IPS DF 6.9 (cell line): ENCODE measurements at regions not wholly inside any gene's neighbourhood (a gene's known extent, or its start where the extent isn't known, plus 50 kb on each side); places are given as distances from the start of the nearest gene placed in this dataset.
"Not testable (repeated sequence)": the region's sequence is repeated elsewhere in the genome, so short reads cannot be mapped to it uniquely, and the experiment has no call there.

Experiments used
- DNase-seq: peaks from one replicate; pipeline ENCODE4 v3.0.0-alpha.2; 2013; ENCODE audit warnings: low read depth, low spot score
- H3K27ac ChIP-seq: one replicate; pipeline ENCODE4 v1.5.1; 2013; ENCODE audit warnings: low read length, control low read depth
- H3K27me3 ChIP-seq: 2 replicates; pipeline ENCODE4 v1.6.1; 2013; ENCODE audit warnings: mild to moderate bottlenecking, low read length; ENCODE audit not compliant: control insufficient read depth, insufficient read depth
- H3K36me3 ChIP-seq: 2 replicates; pipeline ENCODE4 v1.6.1; 2013; ENCODE audit warnings: low read length; ENCODE audit not compliant: control insufficient read depth, insufficient read depth
- H3K4me1 ChIP-seq: 2 replicates; pipeline ENCODE4 v1.6.1; 2013; ENCODE audit warnings: low read length; ENCODE audit not compliant: control insufficient read depth, insufficient read depth
- H3K4me3 ChIP-seq: 2 replicates; pipeline ENCODE4 v1.5.1; 2013; ENCODE audit warnings: mild to moderate bottlenecking, low read length
- H3K9me3 ChIP-seq: 2 replicates; pipeline ENCODE4 v1.6.1; 2013; ENCODE audit warnings: low read length, inconsistent platforms; ENCODE audit not compliant: control insufficient read depth, insufficient read depth
- WGBS: extraction: QIAGEN DNeasy Blood & Tissue Kit; methylation state at CpG from one replicate; pipeline ENCODE4 v1.1.7; 2013; ENCODE audit warnings: mixed read lengths, missing lambda C conversion rate; ENCODE audit not compliant: insufficient read length, insufficient coverage; 5-methylcytosine and 5-hydroxymethylcytosine counted together

DNA sequence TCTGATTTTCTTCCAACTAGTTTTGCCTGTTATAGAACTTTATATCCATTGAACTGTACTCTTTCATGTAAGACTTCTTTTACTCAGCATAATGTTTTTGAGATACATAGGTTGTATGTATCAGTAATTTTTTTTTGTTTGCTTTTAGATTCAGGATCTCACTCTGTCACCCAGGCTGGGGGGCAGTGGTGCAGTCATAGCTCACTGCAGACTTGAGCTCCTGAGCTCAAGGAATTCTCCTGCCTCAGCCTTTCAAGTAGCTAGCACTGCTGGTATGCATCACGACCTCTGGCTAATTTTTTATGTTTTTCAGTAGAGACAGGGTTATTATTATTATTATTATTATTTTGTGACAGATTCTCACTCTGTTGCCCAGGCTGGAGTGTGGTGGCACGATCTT lies 65.0 kb upstream of the DDHD1 start:
- peak overlapping the region; percentile 67; the same call in 1 of the 2 replicates for H3K4me3 ChIP-seq
- no peak for DNase-seq
- H3K36me3 ChIP-seq, result no peaks in the 10 kb centered on the region
- no peak overlapping the region for H3K27ac ChIP-seq
- no peaks in the 10 kb centered on the region for H3K4me1 ChIP-seq
- no CpG with 5 or more reads among the region's 2 CpGs for WGBS
- no peaks in the 10 kb centered on the region for H3K27me3 ChIP-seq
- H3K9me3 ChIP-seq, result no peaks in the 10 kb centered on the region

DNA sequence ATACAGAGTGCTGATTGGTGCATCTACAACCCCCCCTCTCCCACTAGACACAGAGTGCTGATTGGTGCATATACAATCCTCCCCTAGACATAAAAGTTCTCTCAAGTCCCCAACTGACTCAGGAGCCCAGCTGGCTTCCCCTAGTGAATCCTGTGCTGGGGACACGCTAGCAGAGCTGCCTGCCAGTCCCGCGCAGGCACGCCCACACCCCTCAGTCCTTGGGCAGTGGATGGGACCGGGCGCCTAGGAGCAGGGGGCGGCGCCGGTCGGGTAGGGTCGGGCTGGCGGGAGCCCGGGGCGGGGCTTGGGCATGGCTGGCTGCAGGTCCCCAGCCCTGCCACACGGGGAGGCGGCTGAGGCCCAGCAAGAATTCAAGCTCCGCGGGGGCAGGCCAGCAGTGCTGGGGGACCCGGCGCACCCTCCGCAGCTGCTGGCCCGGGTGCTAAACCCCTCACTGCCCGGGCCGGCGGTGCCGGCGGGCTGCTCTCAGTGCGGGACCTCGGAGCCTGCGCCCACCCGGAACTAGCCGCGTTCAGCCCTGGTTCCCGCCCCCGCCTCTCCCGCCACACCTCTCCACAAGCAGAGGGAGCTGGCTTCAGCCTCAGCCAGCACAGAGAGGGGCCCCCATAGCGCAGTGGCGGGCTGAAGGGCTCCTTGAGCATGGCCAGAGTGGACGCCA lies 64.3 kb upstream of the DDHD1 start:
- Histone ChIP-seq H3K9me3 (no peaks in the 10 kb centered on the region), H3K27me3 (no peaks in the 10 kb centered on the region), H3K36me3 (no peaks in the 10 kb centered on the region), H3K27ac (no peak overlapping the region), H3K4me3 (peak overlapping the region; percentile 67), H3K4me1 (no peaks in the 10 kb centered on the region)
- no CpG with 5 or more reads among the region's 39 CpGs for WGBS
- DNase-seq, result peak; percentile 45

DNA sequence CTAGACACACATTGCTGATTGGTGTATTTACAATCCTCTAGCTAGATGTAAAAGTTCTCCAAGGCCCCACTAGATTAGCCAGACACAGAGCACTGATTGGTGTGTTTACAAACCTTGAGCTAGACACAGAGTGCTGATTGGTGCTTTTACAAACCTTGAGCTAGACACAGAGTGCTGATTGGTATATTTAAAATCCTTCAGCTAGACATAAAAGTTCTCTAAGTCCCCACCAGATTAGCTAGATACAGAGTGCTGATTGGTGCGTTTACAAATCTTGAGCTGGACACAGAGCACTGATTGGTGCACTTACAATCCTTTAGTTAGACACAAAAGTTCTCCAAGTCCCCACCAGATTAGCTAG lies 63.8 kb upstream of the DDHD1 start:
- not testable (repeated sequence) for H3K27ac ChIP-seq, H3K4me3 ChIP-seq, DNase-seq, H3K9me3 ChIP-seq, H3K36me3 ChIP-seq, H3K4me1 ChIP-seq, H3K27me3 ChIP-seq
- WGBS, result no CpG with 5 or more reads among the region's 1 CpG

DNA sequence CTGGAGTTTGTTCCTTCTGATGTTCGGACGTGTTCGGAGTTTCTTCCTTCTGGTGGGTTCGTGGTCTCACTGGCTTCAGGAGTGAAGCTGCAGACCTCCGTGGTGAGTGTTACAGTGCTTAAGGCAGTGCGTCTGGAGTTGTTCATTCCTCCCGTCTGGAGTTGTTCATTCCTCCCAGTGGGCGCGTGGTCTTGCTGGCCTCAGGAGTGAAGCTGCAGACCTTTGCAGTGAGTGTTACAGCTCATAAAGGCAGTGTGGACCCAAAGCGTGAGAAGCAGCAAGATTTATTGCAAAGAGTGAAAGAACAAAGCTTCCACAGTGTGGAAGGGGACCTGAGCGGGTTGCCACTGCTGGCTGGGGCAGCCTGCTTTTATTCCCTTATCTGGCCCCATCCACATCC lies 63.4 kb upstream of the DDHD1 start:
- not testable (repeated sequence) for H3K9me3 ChIP-seq, H3K4me1 ChIP-seq, H3K36me3 ChIP-seq, H3K27me3 ChIP-seq, H3K27ac ChIP-seq, DNase-seq, H3K4me3 ChIP-seq
- no CpG with 5 or more reads among the region's 11 CpGs for WGBS

DNA sequence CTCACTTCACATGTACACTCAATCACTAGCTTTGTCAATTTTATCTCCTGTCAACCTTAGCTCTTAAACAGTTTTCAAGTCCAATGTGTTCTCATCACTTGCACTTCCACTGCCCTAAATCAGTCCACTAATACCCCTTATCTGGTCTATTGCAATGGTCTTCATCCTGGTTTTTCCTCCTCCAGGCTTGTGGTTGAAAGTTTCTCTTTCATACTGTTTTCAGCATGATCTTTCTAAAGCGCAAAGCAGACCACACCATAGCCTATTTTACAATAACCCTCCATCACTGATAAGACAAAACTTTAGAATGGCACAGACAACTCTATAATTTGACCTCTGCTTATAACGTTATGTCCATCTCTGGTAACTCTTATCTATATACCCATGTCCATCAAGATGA lies 62.0 kb upstream of the DDHD1 start:
- H3K27ac ChIP-seq, result no peak overlapping the region
- H3K36me3 ChIP-seq, result no peaks in the 10 kb centered on the region
- no peaks in the 10 kb centered on the region for H3K27me3 ChIP-seq
- WGBS, result no CpG with 5 or more reads among the region's 2 CpGs
- DNase-seq, result no peak
- H3K9me3 ChIP-seq, result no peaks in the 10 kb centered on the region
- no peak overlapping the region for H3K4me3 ChIP-seq
- H3K4me1 ChIP-seq, result no peaks in the 10 kb centered on the region

DNA sequence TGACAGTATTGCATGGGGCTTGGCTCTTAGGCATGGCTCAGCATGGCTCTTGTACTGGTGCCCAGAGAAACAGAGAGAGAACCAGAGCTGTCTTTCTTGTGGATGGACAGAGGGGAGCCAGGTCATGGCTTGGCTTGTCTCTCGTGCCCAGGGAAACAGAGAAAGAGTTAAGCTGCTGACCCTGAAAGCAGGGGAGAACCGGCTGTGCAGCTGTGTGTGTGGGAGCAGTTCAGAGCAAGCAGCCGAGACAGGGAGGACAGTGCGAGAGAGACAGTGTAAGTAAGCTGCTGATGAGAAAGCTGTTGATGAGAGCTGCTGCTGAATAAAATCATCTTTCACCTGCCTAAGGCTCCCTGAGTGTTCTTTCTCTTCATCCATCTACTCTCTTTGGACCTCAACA lies 61.3 kb upstream of the DDHD1 start:
- H3K9me3 ChIP-seq, result no peaks in the 10 kb centered on the region
- no peaks in the 10 kb centered on the region for H3K4me1 ChIP-seq
- H3K4me3 ChIP-seq, result no peak overlapping the region
- no CpG with 5 or more reads among the region's 4 CpGs for WGBS
- H3K36me3 ChIP-seq, result no peaks in the 10 kb centered on the region
- H3K27ac ChIP-seq, result no peak overlapping the region
- DNase-seq, result no peak
- no peaks in the 10 kb centered on the region for H3K27me3 ChIP-seq

DNA sequence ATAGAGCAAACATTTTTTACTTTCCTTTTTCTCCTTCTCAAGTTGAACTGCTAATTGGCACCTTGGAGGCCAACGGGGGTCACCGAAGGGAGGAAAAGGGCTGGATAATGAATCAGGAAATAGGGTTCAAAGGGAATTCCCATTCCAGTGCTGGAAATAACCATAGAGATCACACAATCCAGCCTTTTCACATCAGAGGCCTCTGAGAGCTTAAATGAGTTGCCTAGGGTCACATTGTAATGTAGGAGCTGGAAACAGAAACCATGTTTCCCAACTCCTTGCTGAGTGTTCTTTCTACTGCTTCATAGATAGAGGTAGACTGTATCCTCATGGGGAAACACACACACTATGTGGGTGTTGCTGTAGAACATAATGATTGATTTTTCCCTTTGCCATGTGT lies 60.6 kb upstream of the DDHD1 start:
- no peak for DNase-seq
- H3K4me3 ChIP-seq, result no peak overlapping the region
- H3K4me1 ChIP-seq, result no peaks in the 10 kb centered on the region
- H3K36me3 ChIP-seq, result no peaks in the 10 kb centered on the region
- no CpG with 5 or more reads among the region's 2 CpGs for WGBS
- H3K27me3 ChIP-seq, result no peaks in the 10 kb centered on the region
- no peaks in the 10 kb centered on the region for H3K9me3 ChIP-seq
- H3K27ac ChIP-seq, result no peak overlapping the region

DNA sequence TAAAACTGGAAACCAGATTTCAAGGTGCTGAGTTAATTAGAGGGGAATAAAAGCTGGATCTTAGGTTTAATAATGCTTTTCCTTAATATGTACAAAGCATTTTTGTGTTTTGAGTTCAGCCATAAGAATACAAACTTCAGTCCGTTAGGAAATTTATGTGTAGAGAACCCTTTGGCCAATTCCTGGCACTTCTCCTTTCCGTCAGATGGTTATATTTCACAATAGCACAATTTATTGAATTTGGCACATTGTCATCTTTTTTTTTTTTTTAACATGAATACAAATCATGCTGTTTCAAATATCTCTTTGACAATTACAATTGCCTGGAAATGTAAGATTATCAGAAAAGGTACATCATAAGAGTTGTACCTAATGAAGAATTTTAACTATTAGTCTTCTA lies 56.2 kb upstream of the DDHD1 start:
- Histone ChIP-seq H3K27me3 (no peaks in the 10 kb centered on the region), H3K4me3 (no peak overlapping the region), H3K4me1 (no peaks in the 10 kb centered on the region), H3K9me3 (no peaks in the 10 kb centered on the region), H3K27ac (no peak overlapping the region), H3K36me3 (no peaks in the 10 kb centered on the region)
- no CpG with 5 or more reads among the region's 2 CpGs for WGBS
- DNase-seq, result no peak
